ENCODE measurements at regions not wholly inside any gene's neighbourhood (a gene's known extent, or its start where the extent isn't known, plus 50 kb on each side); places are given as distances from the start of the nearest gene placed in this dataset.

GRCh38 chr1:36689992-36690391 is 207.3 kb upstream of the CSF3R start:
- no peak for TF ChIP-seq CTCF (IDR thresholded peaks at IDR 0.05; ENCODE audit: low read depth, low read length, missing input control)
- TF ChIP-seq RAD21 (IDR thresholded peaks at IDR 0.05) = no peak
- no peak for TF ChIP-seq TAF1 (conservative IDR thresholded peaks at IDR 0.05)

Measured in liver (tissue), 3 donors.